GM21723 (cell line): ENCODE measurements at regions not wholly inside any gene's neighbourhood (a gene's known extent, or its start where the extent isn't known, plus 50 kb on each side); places are given as distances from the start of the nearest gene placed in this dataset.

Experiments
- ATAC-seq: cut with Tn5 transposase; IDR thresholded peaks from one replicate; pipeline ENCODE4 v1.9.1; 2021; ENCODE audit warnings: mild to moderate bottlenecking, moderate library complexity; ENCODE audit not compliant: unreplicated experiment

DNA sequence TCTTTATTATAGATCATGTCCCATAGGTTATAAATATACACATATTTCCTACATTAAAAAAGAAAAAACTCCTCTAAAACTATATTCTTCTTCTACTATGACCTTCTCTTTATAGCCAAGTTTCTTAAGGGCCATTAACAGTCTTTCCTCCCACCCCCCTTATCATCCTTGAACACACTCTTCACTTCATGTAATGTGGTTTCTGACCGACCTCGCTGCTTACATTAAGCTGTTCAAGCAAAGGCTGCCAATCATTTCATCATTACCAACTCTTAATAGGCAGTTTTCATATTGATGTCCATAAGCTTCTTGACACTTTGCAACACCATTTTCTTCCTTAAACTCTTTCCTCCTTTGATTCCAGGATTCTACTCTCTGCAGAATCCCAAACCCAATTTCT is 283.0 kb upstream of the PCSK5 start:
- no peak for ATAC-seq

DNA sequence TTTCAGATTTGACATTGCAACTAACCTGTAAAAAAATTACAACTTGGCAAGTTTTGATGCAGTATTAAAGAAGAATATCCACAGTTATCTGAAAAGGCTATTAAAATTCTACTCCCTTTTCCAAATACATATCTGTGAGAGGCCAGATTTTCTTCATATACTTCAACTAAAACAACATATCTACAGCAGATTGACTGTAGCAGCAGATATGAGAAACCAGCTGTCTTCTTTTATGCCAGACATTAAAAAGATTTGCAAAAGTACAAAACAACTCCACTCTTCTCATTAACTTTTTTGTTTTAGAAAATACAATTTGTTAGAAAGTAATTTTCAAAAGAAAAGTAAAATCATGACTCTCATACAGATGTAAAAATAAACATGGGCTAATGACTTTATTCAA is 281.1 kb upstream of the PCSK5 start:
- ATAC-seq: no peak

DNA sequence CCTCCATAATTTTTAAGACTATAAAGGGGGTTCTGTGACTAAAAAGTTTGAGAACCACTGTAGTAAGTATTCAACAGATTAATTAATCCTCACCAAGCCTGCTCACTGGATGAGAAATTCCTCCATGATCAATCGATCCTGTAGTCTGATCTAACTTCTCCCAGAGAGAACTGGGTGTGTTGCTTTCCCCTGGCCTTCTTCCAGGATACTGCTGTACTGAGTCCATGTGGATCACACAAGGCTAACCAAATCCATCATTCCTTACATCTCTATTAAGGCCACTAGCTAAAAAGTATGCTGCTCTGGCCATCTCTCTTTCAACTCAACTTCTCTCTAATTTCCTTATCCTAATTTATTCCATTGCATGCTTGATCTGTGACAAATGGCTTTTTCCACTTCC is 280.2 kb upstream of the PCSK5 start:
- ATAC-seq: no peak

DNA sequence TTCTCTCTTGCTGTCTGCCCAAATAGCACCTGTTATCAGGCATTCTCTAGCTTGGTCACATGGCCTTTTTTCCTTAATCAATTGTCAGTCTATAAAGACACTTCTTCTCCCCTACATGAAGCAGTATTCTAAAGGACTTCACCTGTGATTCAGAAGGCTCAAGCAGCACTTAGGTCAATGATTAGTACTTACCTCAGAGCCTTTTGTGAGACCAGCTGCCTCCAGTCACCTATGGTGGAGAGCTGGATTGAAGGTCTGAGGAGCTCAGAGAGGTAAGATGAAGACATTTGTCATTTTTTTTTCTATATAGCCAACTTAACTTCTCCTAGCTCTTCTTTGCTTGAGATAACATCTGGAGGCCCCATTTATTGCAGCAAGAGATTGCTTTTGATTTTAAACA is 278.3 kb upstream of the PCSK5 start:
- no peak for ATAC-seq

DNA sequence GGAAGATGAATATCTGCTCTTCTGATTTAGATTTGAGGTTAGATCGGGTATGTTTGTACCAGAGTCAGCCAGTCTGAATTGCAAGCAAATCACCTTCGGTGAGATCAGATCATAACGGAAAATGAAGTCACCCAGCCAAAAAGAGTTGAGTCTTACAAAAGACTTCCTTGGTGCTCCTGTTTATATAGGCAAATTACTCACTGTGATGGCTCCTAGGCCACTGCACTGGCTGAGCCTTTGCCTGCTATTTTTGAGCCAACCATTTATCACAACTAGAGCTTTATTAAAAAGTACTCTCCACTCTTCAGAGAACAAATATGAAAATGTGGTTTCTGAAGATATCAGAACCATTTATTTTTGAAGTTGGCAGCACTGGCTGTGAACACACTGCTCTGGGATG is 277.7 kb upstream of the PCSK5 start:
- ATAC-seq: no peak

DNA sequence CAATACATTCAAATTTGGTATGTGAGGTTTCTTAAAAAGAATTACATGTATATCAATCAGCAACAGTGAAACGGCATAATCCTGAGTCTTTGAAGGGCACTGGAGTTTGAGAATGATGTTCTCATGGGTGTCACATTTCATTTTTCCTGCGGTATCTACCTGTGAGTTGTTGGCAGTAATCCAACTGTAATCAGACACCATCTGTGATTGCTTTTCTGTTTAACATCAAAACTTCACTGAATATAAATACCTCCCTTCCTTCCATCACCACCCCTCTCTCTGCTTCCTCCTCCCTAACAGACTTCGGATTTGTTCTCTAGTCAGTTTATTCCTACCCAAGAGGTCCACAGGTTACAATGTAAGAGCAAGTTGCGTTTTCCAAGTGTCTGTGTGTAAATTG is 275.2 kb upstream of the PCSK5 start:
- no peak for ATAC-seq

DNA sequence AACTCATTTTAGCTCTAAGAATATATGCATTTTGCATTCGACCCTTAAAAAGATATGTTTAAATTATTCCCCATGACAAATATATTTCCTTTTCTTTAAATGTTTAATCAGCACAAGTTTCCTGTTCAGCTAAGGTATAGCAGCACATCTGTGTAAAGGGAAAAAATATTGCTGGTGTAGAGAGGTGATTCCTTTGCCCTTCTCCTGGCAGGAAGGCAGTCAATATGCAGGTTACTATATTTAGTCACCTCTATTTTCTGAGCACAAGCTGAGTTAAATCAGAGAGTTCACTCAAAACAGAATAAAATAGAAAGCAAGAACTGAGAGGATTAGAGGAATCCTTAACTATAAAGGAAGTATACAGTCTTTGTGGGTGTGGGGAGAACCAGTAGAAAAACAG is 274.4 kb upstream of the PCSK5 start:
- no peak for ATAC-seq

DNA sequence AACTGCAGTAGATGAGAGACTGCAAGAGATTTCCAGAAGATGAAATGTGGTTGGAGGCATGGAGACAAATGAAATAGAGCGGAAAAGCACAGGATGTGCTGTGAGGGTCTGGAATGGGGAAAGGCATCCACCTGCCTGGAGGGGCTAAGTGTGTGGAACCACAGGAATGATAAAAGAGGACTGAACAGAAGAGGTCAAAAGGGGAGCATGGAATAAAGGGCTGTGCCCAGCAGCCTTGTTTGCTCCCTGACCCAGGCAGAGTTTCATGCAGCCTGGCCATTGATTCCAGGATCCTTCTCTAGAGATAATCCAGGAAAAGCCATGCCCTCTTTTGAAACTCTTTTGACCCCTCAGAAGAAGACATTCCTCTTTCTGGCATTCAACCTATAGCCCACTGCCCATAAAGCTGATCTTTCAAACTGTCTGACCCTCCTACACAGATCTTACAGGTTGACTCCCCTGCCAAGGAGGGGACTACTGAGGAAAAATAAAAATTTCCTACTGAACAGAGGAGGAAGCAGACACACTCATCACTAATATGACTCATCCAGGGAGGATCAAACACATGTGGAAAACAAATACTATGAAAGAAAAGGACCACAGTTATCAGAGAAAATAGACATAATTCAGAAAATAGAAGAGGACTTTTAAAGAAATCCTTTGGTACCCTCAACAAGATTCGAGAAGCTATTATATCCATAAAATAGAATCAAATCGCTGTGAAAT is 273.5 kb upstream of the PCSK5 start:
- ATAC-seq: no peak

DNA sequence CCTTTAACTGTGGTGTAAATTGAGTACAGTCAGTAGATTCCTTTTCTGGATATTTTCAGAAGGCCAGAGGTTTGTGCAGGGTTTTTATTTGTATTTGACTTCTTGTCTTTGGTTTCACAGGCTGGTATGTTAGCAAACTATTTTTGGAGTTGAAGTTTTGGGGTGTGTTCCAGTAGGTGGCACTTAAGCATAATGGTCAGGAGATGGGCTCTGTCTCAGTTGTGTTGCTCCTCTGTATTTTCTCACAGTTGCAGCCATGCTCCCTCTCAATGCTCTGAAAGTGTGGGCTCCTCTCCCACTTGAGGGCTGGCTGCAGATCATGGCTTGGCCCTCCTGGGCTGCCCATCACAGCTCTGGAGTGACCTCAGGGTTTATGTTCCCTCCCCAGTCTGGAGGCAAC is 267.0 kb upstream of the PCSK5 start:
- ATAC-seq: no peak

DNA sequence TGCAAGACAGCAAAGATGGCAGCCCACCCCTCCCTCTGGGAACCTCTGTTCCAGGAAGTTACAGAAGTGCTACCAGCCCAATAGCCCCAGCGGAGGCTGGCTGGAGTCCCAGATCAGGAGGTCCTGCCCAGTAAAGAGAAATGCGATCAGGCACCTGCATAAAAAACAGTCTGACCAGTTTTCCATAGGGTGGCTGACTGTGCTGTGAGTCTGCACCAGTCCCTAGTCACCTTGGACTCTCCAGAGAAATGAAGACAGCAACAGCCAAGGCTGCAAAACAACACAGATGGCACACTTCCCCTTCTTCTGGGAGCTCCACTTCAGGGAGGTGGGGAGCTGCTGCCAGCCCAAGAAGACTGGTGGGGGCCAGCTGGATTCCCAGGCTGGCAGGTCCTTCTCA is 265.5 kb upstream of the PCSK5 start:
- ATAC-seq: no peak

DNA sequence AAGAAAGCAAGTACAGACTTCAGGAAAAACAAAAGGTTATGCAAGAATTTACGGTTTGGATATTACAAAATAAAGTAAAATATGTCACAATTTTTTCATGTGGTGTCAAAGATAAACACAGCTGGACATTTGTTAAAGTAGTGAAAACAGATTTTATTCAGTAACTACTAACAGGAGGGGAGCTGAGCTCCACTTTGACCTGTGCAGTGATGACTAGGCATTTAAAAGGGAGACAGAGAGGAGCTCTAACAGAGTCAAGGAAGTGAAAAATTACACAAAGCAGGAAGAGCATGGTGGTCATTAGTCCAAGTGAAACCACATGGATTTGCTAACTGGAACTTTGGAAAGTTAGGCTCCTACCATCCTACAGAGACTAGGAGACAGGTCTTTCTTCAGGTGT is 263.6 kb upstream of the PCSK5 start:
- no peak for ATAC-seq

DNA sequence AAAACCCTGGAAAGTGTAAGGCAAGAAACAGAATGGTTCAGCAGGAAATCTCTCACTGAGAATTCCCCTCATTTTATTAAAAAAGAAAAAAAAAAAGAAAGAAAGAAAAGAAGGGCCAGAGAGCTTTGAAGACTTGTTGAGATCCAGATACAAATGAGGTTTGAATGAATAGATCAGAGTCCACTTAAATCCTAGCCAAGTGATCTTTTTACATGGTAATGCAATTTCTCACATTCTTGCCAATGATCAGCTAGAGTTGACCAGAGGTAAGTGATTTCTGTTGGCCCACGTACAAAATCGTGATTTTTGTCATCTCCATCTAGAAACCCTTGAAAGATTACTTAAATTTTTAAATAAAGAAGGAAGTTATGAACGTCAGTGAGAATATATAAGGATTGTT is 261.5 kb upstream of the PCSK5 start:
- no peak for ATAC-seq

DNA sequence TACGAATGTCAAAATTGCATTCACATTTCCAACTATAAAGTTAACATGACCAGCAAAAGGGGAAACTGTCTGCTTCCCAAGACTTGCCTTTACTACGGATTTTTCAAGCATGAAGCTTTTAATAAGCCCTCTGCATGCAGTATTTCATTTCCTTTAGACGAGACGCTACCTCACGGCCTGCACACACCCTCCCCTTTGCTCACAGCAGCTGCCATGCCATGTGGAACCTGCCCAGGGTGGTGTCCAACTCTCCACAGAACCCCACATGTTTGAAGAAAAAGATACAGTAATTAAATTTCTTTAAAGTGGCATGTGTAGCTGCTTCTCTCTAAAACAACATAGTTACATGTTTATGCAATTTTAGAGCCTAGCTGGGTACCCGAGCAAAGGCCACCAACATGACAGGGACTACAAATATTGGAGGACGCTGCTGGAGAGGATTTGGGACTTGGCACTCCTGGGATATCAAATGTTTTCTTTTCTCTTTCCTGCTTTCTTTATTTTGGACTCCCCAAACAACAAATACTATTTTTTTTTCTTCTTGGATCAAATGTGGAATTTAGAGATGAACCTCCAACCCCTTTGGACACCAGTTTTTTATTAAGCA is 256.9 kb upstream of the PCSK5 start:
- ATAC-seq: no peak

DNA sequence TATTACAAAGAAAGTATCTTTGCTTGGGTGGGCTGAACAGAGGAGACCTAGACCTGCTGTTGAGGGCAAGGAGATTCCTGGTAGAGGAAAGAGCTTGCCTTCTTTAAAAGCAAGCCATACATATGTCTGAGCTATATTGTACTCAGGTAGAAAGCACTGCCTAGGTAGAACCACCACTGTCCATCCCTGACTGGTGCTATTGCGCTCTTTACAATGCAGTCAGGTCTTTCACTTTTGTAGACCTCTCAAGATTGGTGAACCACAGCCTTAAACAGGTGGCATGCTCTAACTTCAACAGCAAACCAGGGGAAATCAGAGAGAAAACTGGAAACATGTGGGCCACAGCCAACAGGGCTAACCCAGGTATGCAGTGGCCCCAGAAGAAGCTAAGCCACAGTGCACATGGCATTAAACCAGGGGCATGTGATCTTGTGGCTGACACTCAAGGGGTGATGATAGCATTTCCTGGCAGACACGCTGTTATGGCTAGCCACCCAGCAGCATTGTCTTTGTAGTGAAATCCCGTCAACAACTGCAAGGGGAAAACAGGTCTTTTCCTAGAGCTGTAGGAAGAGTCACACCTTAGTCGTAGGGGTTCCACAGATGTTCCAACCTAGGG is 253.9 kb upstream of the PCSK5 start:
- no peak for ATAC-seq

DNA sequence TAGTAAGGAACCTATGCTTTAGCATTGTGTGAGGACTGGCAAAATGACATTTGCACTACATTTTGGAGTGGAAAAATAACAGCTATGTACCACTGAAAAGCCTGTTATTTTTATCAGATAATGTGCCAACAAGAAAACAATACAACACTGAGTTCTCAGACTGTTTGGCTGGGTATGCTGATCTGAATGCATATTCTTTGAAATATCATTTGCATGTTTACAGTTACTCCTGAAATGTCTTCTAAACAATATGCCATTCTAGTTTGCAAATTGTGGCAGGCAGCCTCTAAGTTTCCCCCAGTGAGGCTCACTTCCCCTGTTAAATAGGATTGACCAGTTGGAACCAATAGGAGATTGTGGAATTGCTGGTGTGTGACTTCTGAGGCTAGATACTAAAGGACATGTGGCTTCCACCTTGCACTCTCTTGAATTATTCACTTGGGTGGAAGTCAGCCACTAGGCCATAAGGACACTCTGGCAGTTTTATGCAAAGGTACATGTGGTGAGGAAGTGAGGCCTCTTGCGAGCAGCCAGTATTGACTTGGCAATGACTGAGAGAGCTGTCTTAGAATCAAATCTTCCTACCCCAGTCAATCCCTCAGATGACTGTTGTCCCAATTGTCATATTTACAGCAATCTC is 250.4 kb upstream of the PCSK5 start:
- no peak for ATAC-seq

DNA sequence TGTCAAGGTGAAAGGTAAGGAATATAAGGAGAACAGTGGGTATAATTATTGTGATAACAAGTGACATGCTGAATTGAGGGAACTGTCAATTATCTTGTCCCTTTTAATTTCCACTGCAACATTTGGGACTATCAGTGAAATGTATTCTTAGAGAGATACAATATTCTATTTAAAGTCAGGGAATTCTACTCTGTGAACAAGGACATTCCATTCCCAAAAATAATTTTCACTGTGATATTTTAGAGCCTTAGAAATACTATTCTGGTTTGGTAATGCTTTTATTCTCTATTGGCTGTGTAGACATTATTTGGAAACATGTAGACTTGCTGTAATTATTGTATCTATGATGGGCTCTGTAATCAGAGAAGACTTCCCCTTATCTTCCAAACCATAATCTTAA is 248.0 kb upstream of the PCSK5 start:
- no peak for ATAC-seq

DNA sequence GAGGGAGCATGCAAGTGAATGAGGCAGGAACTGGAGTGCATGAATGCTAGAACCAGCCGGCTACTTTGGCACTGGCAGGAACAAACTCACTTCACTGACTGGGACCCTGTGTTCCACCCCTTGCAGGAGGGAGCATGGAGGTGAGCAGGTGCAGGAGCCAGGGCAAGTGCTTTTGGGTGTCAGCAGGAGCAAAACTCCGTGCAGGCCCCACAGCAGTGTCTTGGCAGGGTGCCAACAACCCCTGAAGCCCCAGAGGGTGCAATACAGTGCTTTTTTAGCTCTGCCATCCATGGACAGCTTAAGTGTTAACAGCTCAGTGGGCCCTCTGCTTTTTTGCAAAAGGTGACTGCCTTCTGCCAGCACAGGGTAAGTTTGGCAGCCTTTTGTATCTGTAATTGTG is 245.8 kb upstream of the PCSK5 start:
- no peak for ATAC-seq

DNA sequence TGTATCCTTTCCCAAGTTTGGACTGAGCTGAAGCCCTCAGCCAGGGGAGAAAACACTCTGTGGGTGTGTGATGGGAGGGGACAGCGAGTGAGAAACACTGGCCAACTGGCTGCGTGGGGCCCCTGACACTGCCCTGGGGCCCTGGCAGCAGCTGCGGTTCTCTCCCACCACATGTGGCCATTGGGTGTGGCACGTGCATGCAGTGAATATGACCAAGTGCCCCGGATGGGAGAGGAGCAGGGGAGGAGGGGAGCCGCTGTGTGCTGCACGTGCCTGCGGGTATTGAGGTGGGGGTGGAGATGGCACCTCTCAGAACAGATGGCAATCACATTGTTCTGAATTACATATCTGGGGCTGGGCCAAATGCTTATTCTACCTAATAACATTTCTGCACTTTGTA is 242.4 kb upstream of the PCSK5 start:
- ATAC-seq: no peak

DNA sequence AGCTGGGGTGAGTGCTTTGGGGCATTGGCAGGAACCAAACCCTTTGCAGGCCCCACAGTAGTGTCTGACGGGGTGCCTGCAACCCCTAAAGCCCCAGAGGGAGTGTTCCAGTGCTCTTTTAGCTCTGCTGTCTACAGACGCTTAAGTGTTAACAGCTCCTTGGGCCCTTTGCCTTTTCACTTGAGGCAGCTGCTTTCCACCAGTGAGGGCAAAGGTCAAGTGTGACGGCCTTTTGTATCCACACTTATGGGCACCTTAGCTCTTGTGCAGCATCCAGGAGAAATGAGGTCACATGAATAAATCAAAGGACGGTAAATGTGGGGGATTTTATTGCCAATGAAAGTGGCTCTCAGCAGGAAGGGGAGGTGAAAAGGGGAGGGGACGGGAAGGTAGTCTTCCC is 241.4 kb upstream of the PCSK5 start:
- no peak for ATAC-seq

DNA sequence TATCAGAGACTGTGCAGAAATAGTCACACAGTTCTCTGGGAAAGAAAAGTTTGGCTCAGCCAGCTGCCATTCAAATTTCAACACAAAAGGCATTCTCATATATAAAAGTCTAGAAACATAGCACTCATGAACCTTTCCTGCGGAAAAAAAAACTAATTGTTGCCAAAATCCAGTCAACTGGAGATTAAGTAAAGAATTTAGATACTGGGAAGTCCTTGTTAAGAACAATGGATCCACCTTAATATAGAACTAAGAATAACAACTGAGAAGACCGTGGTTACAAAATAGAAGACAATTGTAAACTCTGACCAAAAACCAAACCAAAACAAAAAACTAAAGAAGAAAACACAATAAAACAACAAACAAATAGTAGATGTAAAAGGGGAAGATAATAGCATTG is 238.8 kb upstream of the PCSK5 start:
- no peak for ATAC-seq

DNA sequence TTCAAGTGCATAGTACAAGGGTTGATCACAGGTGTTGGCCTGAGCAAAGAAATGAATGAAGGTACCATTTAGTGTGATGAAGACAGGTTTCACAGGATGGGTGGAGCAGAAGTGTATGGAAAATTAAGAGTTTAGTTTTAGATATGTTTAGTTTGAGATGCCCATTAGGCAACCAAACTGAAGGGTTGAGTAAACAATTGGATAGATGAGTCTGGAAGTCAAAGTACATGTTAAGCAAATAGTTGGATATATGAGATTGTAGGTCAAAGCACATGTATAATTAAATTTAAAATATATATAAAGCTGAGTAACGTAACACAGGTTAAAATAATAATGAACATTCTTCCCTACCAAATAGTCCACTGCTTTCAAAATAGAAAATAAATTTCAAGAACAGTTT is 237.1 kb upstream of the PCSK5 start:
- ATAC-seq: no peak

DNA sequence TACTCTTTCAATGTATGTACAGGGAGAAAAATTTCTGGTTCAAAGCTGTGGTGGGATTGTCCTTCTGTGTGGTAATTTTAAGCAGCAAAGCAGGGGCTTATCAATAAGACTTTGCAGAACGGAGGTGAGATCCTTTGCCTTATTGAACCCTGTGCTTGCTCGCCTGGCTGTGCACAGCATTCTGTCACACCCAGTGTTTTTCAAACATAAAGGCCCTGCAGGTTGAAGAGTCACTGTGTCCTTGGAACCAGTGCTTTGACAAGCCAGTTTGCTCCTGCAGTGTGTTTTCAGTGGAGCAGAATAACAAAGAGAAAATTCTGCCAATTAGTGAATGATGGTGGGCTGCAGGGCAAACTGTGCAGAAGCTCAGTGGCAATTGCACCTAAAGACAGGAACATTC is 236.7 kb upstream of the PCSK5 start:
- ATAC-seq: no peak
